ENCODE measurements at regions not wholly inside any gene's neighbourhood (a gene's known extent, or its start where the extent isn't known, plus 50 kb on each side); places are given as distances from the start of the nearest gene placed in this dataset.
A peak's percentile ranks its signal among the peaks of the same experiment; 100 is the strongest.

- TF ChIP-seq SAP30 (IDR thresholded peaks at IDR 0.05; ENCODE audit: insufficient read depth, insufficient replicate concordance, low read length) (peak; percentile 23), NANOG (IDR thresholded peaks at IDR 0.05; ENCODE audit: insufficient read depth, low read depth, low read length, poor library complexity, severe bottlenecking) (no peak), YY1 (IDR thresholded peaks at IDR 0.05; ENCODE audit: low read depth, low read length) (0 out of 2 replicates have a peak, but pooled peaks have one; percentile 49), HDAC2 (IDR thresholded peaks at IDR 0.05; ENCODE audit: borderline replicate concordance in 1 of 2, low read depth in 2 of 2, low read length in 2 of 2) (0 out of 4 replicates have a peak, but pooled peaks of 1 of the 2 experiments have one; percentile 66), MAX (IDR thresholded peaks at IDR 0.05) (peak; percentile 33; the same call in 1 of the 2 replicates), POLR2A (IDR thresholded peaks at IDR 0.05; ENCODE audit: control extremely low read depth in 1 of 2, low read depth in 2 of 2, low read length in 2 of 2) (no peak), CBX5 (IDR thresholded peaks at IDR 0.05; ENCODE audit: low read depth, low read length) (no peak), RFX5 (IDR thresholded peaks at IDR 0.05; ENCODE audit: borderline replicate concordance, low read depth, low read length) (no peak), SIN3A (conservative IDR thresholded peaks at IDR 0.05 in 1 of 2, IDR thresholded peaks at IDR 0.05 in 1 of 2; ENCODE audit: low read depth in 1 of 2, low read length in 2 of 2) (peak in 1 of 2 experiments; percentile 77; a peak in 1 of 4 replicates), EZH2 (IDR thresholded peaks at IDR 0.05; ENCODE audit: low read depth, low read length, severe bottlenecking) (no peak), ASH2L (IDR thresholded peaks at IDR 0.05; ENCODE audit: low read length) (peak; percentile 65), TAF7 (optimal IDR thresholded peaks at IDR 0.05; ENCODE audit: borderline replicate concordance, low read depth, low read length) (no peak), TEAD4 (IDR thresholded peaks at IDR 0.05; ENCODE audit: low read depth, low read length) (no peak), CEBPB (IDR thresholded peaks at IDR 0.05; ENCODE audit: low read depth, low read length) (no peak), ATF2 (IDR thresholded peaks at IDR 0.05; ENCODE audit: low read length) (no peak), TAF1 (IDR thresholded peaks at IDR 0.05; ENCODE audit: low read depth, low read length) (no peak), MAFK (IDR thresholded peaks at IDR 0.05; ENCODE audit: low read depth, low read length) (no peak)
Measured at GRCh38 chr2:64750001-64750816, 96.5 kb upstream of the SERTAD2 start (continued).

All from H1 (cell line).